ENCODE measurements at regions not wholly inside any gene's neighbourhood (a gene's known extent, or its start where the extent isn't known, plus 50 kb on each side); places are given as distances from the start of the nearest gene placed in this dataset.
"Not testable (repeated sequence)": the region's sequence is repeated elsewhere in the genome, so short reads cannot be mapped to it uniquely, and the experiment has no call there.

GRCh38 chr3:162411556-162411955 lies 914.9 kb downstream of the OTOL1 start:
- not testable (repeated sequence) for DNase-seq (ENCODE audit: low read depth)

GRCh38 chr3:162421721-162422120 lies 925.1 kb downstream of the OTOL1 start:
- DNase-seq (ENCODE audit: low read depth): no peak

- no peak for DNase-seq (ENCODE audit: low read depth)
These were observed 931.6 kb downstream of the OTOL1 start for GRCh38 chr3:162428192-162428591.

- DNase-seq (ENCODE audit: low read depth): no peak
These were observed 939.1 kb downstream of the OTOL1 start for GRCh38 chr3:162435750-162436149.

GRCh38 chr3:162436826-162437225 lies 940.2 kb downstream of the OTOL1 start:
- no peak for DNase-seq (ENCODE audit: low read depth)

- DNase-seq (ENCODE audit: low read depth): no peak
These were observed 940.9 kb downstream of the OTOL1 start for GRCh38 chr3:162437480-162437879.

- DNase-seq (ENCODE audit: low read depth): peak; percentile 70
These were observed 945.1 kb downstream of the OTOL1 start for GRCh38 chr3:162441716-162442115.

- DNase-seq (ENCODE audit: low read depth): no peak
These were observed 946.8 kb downstream of the OTOL1 start for GRCh38 chr3:162443376-162443775.

- DNase-seq (ENCODE audit: low read depth): no peak
These were observed 972.2 kb downstream of the OTOL1 start for GRCh38 chr3:162468791-162469190.

GRCh38 chr3:162487138-162487537 lies 990.5 kb downstream of the OTOL1 start:
- no peak for DNase-seq (ENCODE audit: low read depth)

- no peak for DNase-seq (ENCODE audit: low read depth)
These were observed 993.2 kb downstream of the OTOL1 start for GRCh38 chr3:162489853-162490252.

- no peak for DNase-seq (ENCODE audit: low read depth)
These were observed 995.3 kb downstream of the OTOL1 start for GRCh38 chr3:162491952-162492351.

GRCh38 chr3:162492446-162493081 lies 996.0 kb downstream of the OTOL1 start:
- DNase-seq (ENCODE audit: low read depth): peak; percentile 73

GRCh38 chr3:162498626-162499025 lies 1002.0 kb downstream of the OTOL1 start:
- no peak for DNase-seq (ENCODE audit: low read depth)

GRCh38 chr3:162507397-162507796 lies 1010.8 kb downstream of the OTOL1 start:
- no peak for DNase-seq (ENCODE audit: low read depth)

GRCh38 chr3:162512488-162512887 lies 1015.9 kb downstream of the OTOL1 start:
- no peak for DNase-seq (ENCODE audit: low read depth)

- DNase-seq (ENCODE audit: low read depth): no peak
These were observed 1020.5 kb downstream of the OTOL1 start for GRCh38 chr3:162517110-162517509.

- no peak for DNase-seq (ENCODE audit: low read depth)
These were observed 1025.1 kb downstream of the OTOL1 start for GRCh38 chr3:162521669-162522068.

- DNase-seq (ENCODE audit: low read depth): peak; percentile 91
These were observed 1028.6 kb downstream of the OTOL1 start for GRCh38 chr3:162525066-162525742.

GRCh38 chr3:162525771-162526170 lies 1029.2 kb downstream of the OTOL1 start:
- DNase-seq (ENCODE audit: low read depth): peak; percentile 39

- no peak for DNase-seq (ENCODE audit: low read depth)
These were observed 1037.8 kb downstream of the OTOL1 start for GRCh38 chr3:162534431-162534830.

- peak; percentile 47 for DNase-seq (ENCODE audit: low read depth)
These were observed 1041.9 kb downstream of the OTOL1 start for GRCh38 chr3:162538491-162538890.

- DNase-seq (ENCODE audit: low read depth): no peak
These were observed 1042.3 kb downstream of the OTOL1 start for GRCh38 chr3:162538906-162539305.

- DNase-seq (ENCODE audit: low read depth): peak; percentile 71
These were observed 1043.8 kb downstream of the OTOL1 start for GRCh38 chr3:162540421-162540820.

Data from fibroblast of gingiva (primary cell).